Epithelial cell of esophagus (primary cell): ENCODE measurements at regions not wholly inside any gene's neighbourhood (a gene's known extent, or its start where the extent isn't known, plus 50 kb on each side); places are given as distances from the start of the nearest gene placed in this dataset.
A peak's percentile ranks its signal among the peaks of the same experiment; 100 is the strongest.
"Not testable (repeated sequence)": the region's sequence is repeated elsewhere in the genome, so short reads cannot be mapped to it uniquely, and the experiment has no call there.

ENCODE experiments used
- DNase-seq: peaks from one replicate; pipeline ENCODE4 v3.0.0; 2010; ENCODE audit warnings: low read depth
- H3K4me3 ChIP-seq: 2 replicates; pipeline ENCODE4 v1.5.1; 2011; ENCODE audit warnings: mild to moderate bottlenecking, low read length, control low read depth
- CTCF ChIP-seq: IDR thresholded peaks from 2 replicates; pipeline ENCODE4 v1.5.1; 2011; ENCODE audit warnings: low read depth, mild to moderate bottlenecking, low read length, control low read depth, inconsistent platforms; ENCODE audit not compliant: insufficient read depth; ENCODE audit errors: missing control alignments

DNA sequence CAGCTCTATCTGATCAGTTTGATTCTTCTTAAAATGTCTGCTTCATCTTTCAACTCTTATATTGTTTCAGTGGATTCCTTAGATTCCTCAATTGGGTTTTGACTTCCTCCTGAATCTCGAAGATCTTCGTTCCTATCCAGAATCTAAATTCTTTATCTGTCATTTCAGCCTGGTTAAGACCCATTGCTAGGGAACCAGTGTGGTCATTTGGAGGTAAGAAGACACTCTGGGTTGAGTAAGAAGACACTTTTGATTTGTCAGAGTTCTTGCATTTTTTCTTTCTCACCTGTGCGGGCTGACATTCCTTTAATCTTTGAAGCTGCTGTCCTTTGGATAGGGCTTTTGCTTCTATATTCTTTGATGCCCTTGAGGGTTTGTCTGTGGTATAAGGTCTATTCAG is 291.9 kb downstream of the SLC7A11 start:
- H3K4me3 ChIP-seq, result no peak overlapping the region
- no peak for DNase-seq
- TF ChIP-seq CTCF, result no peak

GRCh38 chr4:137949746-137950145 is 292.4 kb downstream of the SLC7A11 start:
- no peak for TF ChIP-seq CTCF
- no peak overlapping the region for H3K4me3 ChIP-seq
- DNase-seq, result peak; percentile 20

- peak; percentile 40 for DNase-seq
- H3K4me3 ChIP-seq, result no peak overlapping the region
- no peak for TF ChIP-seq CTCF
Observed at GRCh38 chr4:137946453-137947174, 295.5 kb downstream of the SLC7A11 start.

DNA sequence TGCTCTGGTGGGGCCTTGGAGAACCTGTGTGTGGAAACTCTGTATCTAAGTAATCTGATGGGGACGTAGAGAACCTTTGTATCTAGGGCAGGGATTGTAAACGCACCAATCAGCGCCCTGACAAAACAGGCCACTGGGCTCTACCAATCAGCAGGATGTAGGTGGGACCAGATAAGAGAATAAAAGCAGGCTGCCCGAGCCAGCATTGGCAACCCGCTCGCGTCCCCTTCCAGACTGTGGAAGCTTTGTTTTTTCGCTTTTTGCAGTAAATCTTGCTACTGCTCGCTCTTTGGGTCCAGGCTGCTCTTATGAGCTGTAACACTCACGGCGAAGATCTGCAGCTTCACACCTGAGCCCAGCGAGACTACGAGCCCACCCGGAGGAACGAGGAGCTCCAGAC is 299.3 kb downstream of the SLC7A11 start:
- DNase-seq, H3K4me3 ChIP-seq: not testable (repeated sequence)

DNA sequence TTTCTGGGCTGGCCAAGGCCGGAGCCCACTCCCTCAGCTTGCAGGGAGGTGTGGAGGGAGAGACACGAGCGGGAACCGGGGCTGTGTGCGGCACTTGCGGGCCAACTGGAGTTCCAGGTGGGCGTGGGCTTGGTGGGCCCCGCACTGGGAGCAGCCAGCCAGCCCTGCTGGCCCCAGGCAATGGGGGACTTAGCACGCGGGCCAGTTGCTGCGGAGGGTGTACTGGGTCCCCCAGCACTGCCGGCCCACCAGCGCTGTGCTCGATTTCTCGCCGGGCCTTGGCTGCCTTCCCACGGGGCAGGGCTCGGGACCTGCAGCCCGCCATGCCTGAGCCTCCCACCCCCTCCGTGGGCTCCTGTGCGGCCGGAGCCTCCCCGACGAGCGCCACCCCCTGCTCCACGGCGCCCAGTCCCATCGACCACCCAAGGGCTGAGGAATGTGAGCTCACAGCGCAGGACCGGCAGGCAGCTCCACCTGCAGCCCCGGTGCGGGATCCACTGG is 300.1 kb downstream of the SLC7A11 start:
- DNase-seq, H3K4me3 ChIP-seq: not testable (repeated sequence)

DNA sequence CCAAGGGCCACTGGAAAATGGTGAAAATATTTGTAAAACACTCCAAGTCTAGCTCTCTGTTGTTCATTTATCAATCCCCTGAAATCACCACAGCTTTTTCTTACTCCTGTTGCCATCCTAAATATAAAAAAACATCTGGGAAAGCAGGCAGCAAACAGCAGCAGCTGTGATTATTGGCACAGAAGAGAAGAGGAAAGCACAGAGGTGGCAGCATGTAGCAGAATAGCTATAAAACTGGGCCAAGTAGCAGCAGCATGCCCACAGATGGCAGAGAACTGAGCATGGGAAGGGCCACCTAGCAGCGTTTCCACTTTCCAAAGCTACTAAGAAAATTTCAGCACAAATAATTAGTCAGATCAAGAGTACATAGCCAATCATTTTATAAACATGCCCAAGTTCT is 307.2 kb downstream of the SLC7A11 start:
- H3K4me3 ChIP-seq, result no peak overlapping the region
- TF ChIP-seq CTCF, result no peak
- no peak for DNase-seq

DNA sequence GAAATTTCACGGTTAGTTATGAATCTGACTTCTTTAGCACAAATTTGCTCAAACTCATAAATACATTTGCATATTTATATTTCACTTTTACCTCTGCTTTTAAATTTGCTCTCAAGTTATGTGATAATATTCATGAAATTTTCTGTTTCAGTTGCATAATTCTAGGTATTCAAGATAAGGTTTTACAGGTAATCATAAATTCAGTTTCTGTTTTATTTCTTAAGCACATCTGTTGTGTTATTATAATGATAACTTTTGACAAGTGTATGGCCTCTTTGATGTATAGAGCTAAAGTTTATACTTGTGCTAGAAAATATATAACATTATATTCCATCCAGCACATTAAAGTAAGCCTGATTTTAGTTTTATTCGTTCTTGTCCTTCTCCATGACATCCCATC is 308.1 kb downstream of the SLC7A11 start:
- DNase-seq, result no peak
- no peak for TF ChIP-seq CTCF
- H3K4me3 ChIP-seq, result no peak overlapping the region

- H3K4me3 ChIP-seq, result no peak overlapping the region
- no peak for TF ChIP-seq CTCF
- no peak for DNase-seq
Observed at GRCh38 chr4:137927972-137928371, 314.2 kb downstream of the SLC7A11 start.
